Neural progenitor cell (in vitro differentiated cells): ENCODE measurements at regions not wholly inside any gene's neighbourhood (a gene's known extent, or its start where the extent isn't known, plus 50 kb on each side); places are given as distances from the start of the nearest gene placed in this dataset.
A peak's percentile ranks its signal among the peaks of the same experiment; 100 is the strongest.

Source experiments
- DNase-seq: peaks from one replicate; pipeline ENCODE4 v3.0.0-alpha.2; 2016; ENCODE audit warnings: low spot score
- H2AFZ ChIP-seq: fragments of 200-600 bp; sonication (generic); replicated peaks from 2 replicates; pipeline ENCODE4 v1.6.1; 2016; ENCODE audit warnings: antibody characterized with exemption
- H3F3A ChIP-seq: fragments of 200-600 bp; sonication (generic); 2 replicates; pipeline ENCODE4 v1.6.1; 2016; ENCODE audit warnings: antibody characterized with exemption, low read depth
- H3K27ac ChIP-seq: fragments of 200-600 bp; sonication (generic); 2 replicates; pipeline ENCODE4 v1.5.1; 2016; ENCODE audit warnings: mild to moderate bottlenecking
- H3K27me3 ChIP-seq: fragments of 200-600 bp; sonication (generic); 2 replicates; pipeline ENCODE4 v1.6.1; 2016; ENCODE audit warnings: mild to moderate bottlenecking, moderate library complexity
- H3K36me3 ChIP-seq: fragments of 200-600 bp; sonication (generic); 2 replicates; pipeline ENCODE4 v1.5.1; 2016
- H3K4me1 ChIP-seq: fragments of 200-600 bp; sonication (generic); 2 replicates; pipeline ENCODE4 v1.6.1; 2016; ENCODE audit warnings: mixed run types
- H3K4me2 ChIP-seq: fragments of 200-600 bp; sonication (generic); 2 replicates; pipeline ENCODE4 v1.6.1; 2016
- H3K4me3 ChIP-seq: fragments of 200-600 bp; sonication (generic); 2 replicates; pipeline ENCODE4 v1.5.1; 2016
- H3K79me2 ChIP-seq: fragments of 200-600 bp; sonication (generic); 2 replicates; pipeline ENCODE4 v1.6.1; 2016; ENCODE audit warnings: low read depth
- H3K9ac ChIP-seq: fragments of 200-600 bp; sonication (generic); 2 replicates; pipeline ENCODE4 v1.6.1; 2016
- H3K9me3 ChIP-seq: fragments of 200-600 bp; sonication (generic); 2 replicates; pipeline ENCODE4 v1.5.1; 2016; ENCODE audit warnings: low read depth
- H4K20me1 ChIP-seq: fragments of 200-600 bp; sonication (generic); 2 replicates; pipeline ENCODE4 v1.6.1; 2016; ENCODE audit warnings: low read depth
- H3K27ac Mint-ChIP-seq: 3 replicates; pipeline ENCODE4 v1.8.0; 2021; ENCODE audit warnings: mixed read lengths
- H3K27me3 Mint-ChIP-seq: 2 replicates; pipeline ENCODE4 v1.8.0; 2022; ENCODE audit warnings: low read depth, mild to moderate bottlenecking, inconsistent platforms, moderate library complexity, mixed read lengths; ENCODE audit not compliant: insufficient read depth
- H3K36me3 Mint-ChIP-seq: 3 replicates; pipeline ENCODE4 v1.8.0; 2021; ENCODE audit warnings: mixed read lengths
- H3K4me1 Mint-ChIP-seq: 3 replicates; pipeline ENCODE4 v1.8.0; 2021; ENCODE audit warnings: mixed read lengths
- H3K4me3 Mint-ChIP-seq: 3 replicates; pipeline ENCODE4 v1.8.0; 2021; ENCODE audit warnings: mild to moderate bottlenecking, moderate library complexity, mixed read lengths
- H3K9me3 Mint-ChIP-seq: 3 replicates; pipeline ENCODE4 v1.8.0; 2020; ENCODE audit warnings: mixed read lengths
- EZH2 ChIP-seq: fragments of 200-600 bp; sonication (generic); IDR thresholded peaks from 2 replicates; pipeline ENCODE4 v1.6.1; 2017; ENCODE audit warnings: antibody characterized with exemption, mild to moderate bottlenecking, moderate library complexity
- EZH2phosphoT487 ChIP-seq: fragments of 200-600 bp; sonication (generic); IDR thresholded peaks from 2 replicates; pipeline ENCODE4 v1.6.1; 2017; ENCODE audit warnings: antibody characterized with exemption
- TF ChIP-seq, protein P1 (sequence below): fragments of 200-600 bp; sonication (generic); IDR thresholded peaks from 2 replicates; pipeline ENCODE4 v1.5.1; 2017; ENCODE audit warnings: antibody characterized with exemption, mild to moderate bottlenecking

DNA sequence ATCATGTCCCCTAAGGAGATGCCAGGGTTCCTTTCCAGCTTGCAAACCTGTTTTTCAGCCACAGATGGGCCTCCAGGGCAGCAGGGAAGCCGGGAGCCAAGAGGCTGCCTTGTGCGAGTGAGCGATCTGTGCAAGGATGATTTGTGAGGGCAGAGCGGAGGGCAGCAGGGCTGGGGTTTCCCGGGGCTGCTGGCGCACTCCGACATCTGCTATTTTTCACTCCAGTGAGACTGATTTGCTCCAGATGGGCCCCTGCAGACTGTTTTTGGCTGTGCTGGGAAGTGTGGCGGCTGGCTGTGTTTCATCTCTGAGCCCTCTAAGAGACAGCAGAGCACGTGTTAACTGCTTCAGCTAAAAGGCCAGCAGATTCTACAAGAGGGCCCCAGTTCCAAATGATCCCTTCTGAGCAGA lies 466.2 kb downstream of the TYW1 start:
- peaks cover 12% of the 10 kb centered on the region for H3K27me3 Mint-ChIP-seq
- peaks cover 30% of the 10 kb centered on the region for H3K9me3 Mint-ChIP-seq
- H3K27ac ChIP-seq = no peak overlapping the region
- no peak overlapping the region for H3K4me3 ChIP-seq
- no peaks in the 10 kb centered on the region for H3F3A ChIP-seq
- DNase-seq = no peak
- no peak overlapping the region for H3K4me3 Mint-ChIP-seq
- no peak overlapping the region for H3K4me2 ChIP-seq
- H3K27me3 ChIP-seq = no peaks in the 10 kb centered on the region
- H3K4me1 Mint-ChIP-seq = peaks cover 25% of the 10 kb centered on the region
- no peaks in the 10 kb centered on the region for H3K9me3 ChIP-seq
- H3K9ac ChIP-seq = no peak overlapping the region
- no peaks in the 10 kb centered on the region for H3K4me1 ChIP-seq
- no peaks in the 10 kb centered on the region for H3K36me3 ChIP-seq
- H2AFZ ChIP-seq = peak overlapping the region; percentile 17
- H4K20me1 ChIP-seq = no peaks in the 10 kb centered on the region
- H3K79me2 ChIP-seq = no peaks in the 10 kb centered on the region
- H3K27ac Mint-ChIP-seq = no peak overlapping the region
- TF ChIP-seq, protein P1, sequence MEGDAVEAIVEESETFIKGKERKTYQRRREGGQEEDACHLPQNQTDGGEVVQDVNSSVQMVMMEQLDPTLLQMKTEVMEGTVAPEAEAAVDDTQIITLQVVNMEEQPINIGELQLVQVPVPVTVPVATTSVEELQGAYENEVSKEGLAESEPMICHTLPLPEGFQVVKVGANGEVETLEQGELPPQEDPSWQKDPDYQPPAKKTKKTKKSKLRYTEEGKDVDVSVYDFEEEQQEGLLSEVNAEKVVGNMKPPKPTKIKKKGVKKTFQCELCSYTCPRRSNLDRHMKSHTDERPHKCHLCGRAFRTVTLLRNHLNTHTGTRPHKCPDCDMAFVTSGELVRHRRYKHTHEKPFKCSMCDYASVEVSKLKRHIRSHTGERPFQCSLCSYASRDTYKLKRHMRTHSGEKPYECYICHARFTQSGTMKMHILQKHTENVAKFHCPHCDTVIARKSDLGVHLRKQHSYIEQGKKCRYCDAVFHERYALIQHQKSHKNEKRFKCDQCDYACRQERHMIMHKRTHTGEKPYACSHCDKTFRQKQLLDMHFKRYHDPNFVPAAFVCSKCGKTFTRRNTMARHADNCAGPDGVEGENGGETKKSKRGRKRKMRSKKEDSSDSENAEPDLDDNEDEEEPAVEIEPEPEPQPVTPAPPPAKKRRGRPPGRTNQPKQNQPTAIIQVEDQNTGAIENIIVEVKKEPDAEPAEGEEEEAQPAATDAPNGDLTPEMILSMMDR = no peak
- TF ChIP-seq EZH2 (no peak), EZH2phosphoT487 (no peak)
- H3K36me3 Mint-ChIP-seq = no peaks in the 10 kb centered on the region

DNA sequence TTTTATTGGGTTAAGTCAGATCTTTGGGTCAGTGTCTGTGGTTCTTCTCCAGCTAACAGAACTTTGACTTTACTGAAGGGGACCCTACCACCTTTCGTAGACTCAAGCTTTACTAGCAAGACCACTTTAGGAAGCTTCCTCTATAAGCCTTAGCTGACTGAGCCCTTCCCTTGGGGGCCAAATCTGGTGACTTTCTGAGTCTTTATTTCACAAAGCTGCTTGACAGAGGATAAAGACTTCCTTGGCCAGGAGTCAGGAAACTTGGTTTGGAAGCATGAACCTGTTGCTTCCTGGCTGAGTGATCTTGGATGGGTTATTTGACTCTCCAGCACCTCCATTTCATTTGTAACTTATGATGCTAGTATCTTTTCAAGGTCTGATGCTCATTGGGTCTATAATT lies 466.7 kb downstream of the TYW1 start:
- Mint-ChIP-seq H3K27ac (no peak overlapping the region), H3K4me1 (peaks cover 25% of the 10 kb centered on the region), H3K27me3 (peaks cover 12% of the 10 kb centered on the region), H3K9me3 (peaks cover 32% of the 10 kb centered on the region), H3K36me3 (peaks cover 1% of the 10 kb centered on the region), H3K4me3 (no peak overlapping the region)
- H4K20me1 ChIP-seq = no peaks in the 10 kb centered on the region
- H3K4me2 ChIP-seq = no peak overlapping the region
- no peaks in the 10 kb centered on the region for H3K4me1 ChIP-seq
- H3F3A ChIP-seq = no peaks in the 10 kb centered on the region
- DNase-seq = no peak
- no peak overlapping the region for H2AFZ ChIP-seq
- H3K9ac ChIP-seq = no peak overlapping the region
- H3K9me3 ChIP-seq = no peaks in the 10 kb centered on the region
- no peaks in the 10 kb centered on the region for H3K36me3 ChIP-seq
- TF ChIP-seq EZH2phosphoT487 (no peak), EZH2 (no peak)
- TF ChIP-seq, protein P1 = no peak
- no peak overlapping the region for H3K4me3 ChIP-seq
- no peaks in the 10 kb centered on the region for H3K79me2 ChIP-seq
- H3K27ac ChIP-seq = no peak overlapping the region
- H3K27me3 ChIP-seq = no peaks in the 10 kb centered on the region

DNA sequence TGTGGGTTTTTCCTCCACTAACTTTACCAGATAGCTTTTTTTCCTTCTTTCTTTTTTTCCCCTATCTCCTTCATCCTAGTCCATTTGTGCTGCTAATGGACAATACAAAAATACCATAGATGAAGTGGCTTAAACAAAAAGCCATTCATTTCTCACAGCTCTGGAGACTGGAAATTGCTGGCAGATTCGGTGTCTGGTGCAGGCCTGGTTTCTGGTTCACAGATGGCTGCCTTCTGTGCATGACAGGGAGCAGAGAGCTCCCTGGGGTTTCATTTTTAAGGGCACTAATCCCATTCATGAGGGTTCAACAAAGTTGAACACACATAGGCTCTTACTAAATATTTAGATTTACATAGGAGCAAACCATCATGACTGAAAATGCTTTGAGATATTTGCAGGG lies 467.4 kb downstream of the TYW1 start:
- Histone ChIP-seq H3K79me2 (no peaks in the 10 kb centered on the region), H2AFZ (no peak overlapping the region), H3K27me3 (no peaks in the 10 kb centered on the region), H3K4me1 (no peaks in the 10 kb centered on the region), H3K27ac (no peak overlapping the region), H3K36me3 (no peaks in the 10 kb centered on the region), H3K9me3 (no peaks in the 10 kb centered on the region), H3K9ac (no peak overlapping the region), H3K4me3 (no peak overlapping the region), H4K20me1 (no peaks in the 10 kb centered on the region), H3K4me2 (no peak overlapping the region), H3F3A (no peaks in the 10 kb centered on the region)
- Mint-ChIP-seq H3K9me3 (peaks cover 37% of the 10 kb centered on the region), H3K4me1 (peaks cover 25% of the 10 kb centered on the region), H3K27ac (peak overlapping the region; percentile 3), H3K4me3 (no peak overlapping the region), H3K36me3 (peaks cover 3% of the 10 kb centered on the region), H3K27me3 (peaks cover 9% of the 10 kb centered on the region)
- DNase-seq = no peak
- TF ChIP-seq EZH2 (no peak), EZH2phosphoT487 (no peak)
- TF ChIP-seq, protein P1 = no peak
